Parathyroid adenoma (tissue), 2 donors: ENCODE measurements at regions not wholly inside any gene's neighbourhood (a gene's known extent, or its start where the extent isn't known, plus 50 kb on each side); places are given as distances from the start of the nearest gene placed in this dataset.

Experiments
- H2AFZ ChIP-seq: fragments of 300-600 bp; sonication (generic); one replicate; pipeline ENCODE4 v1.7.0; 2017; ENCODE audit warnings: antibody characterized with exemption, mild to moderate bottlenecking
- H3K27ac ChIP-seq: fragments of 300-600 bp; sonication (generic); one replicate; pipeline ENCODE4 v1.7.0; 2017
- H3K27me3 ChIP-seq: fragments of 300-600 bp; sonication (generic); one replicate; pipeline ENCODE4 v1.7.0; 2017; ENCODE audit warnings: low read length; ENCODE audit not compliant: control insufficient read depth, insufficient read depth
- H3K36me3 ChIP-seq: fragments of 300-600 bp; sonication (generic); one replicate; pipeline ENCODE4 v1.7.0; 2017; ENCODE audit warnings: low read length; ENCODE audit not compliant: control insufficient read depth, insufficient read depth
- H3K4me1 ChIP-seq: fragments of 300-600 bp; sonication (generic); one replicate; pipeline ENCODE4 v1.7.0; 2017; ENCODE audit warnings: control low read depth
- H3K4me2 ChIP-seq: fragments of 300-600 bp; sonication (generic); one replicate; pipeline ENCODE4 v1.7.0; 2017; ENCODE audit warnings: low read length
- H3K4me3 ChIP-seq: fragments of 300-600 bp; sonication (generic); one replicate; pipeline ENCODE4 v1.7.0; 2017; ENCODE audit warnings: low read depth, low read length
- H3K79me2 ChIP-seq: fragments of 300-600 bp; sonication (generic); one replicate; pipeline ENCODE4 v1.7.0; 2017; ENCODE audit warnings: control low read depth
- H3K9ac ChIP-seq: fragments of 300-600 bp; sonication (generic); one replicate; pipeline ENCODE4 v1.7.0; 2017; ENCODE audit warnings: mild to moderate bottlenecking
- H3K9me3 ChIP-seq: fragments of 300-600 bp; sonication (generic); one replicate; pipeline ENCODE4 v1.7.0; 2017; ENCODE audit warnings: low read length; ENCODE audit not compliant: control insufficient read depth
- TF ChIP-seq, protein P1 (sequence below): fragments of 300-600 bp; sonication (generic); IDR thresholded peaks from one replicate; pipeline ENCODE4 v1.7.0; 2017; ENCODE audit warnings: antibody characterized with exemption, mild to moderate bottlenecking
- donor health status: primary hyperparathyroidism.

DNA sequence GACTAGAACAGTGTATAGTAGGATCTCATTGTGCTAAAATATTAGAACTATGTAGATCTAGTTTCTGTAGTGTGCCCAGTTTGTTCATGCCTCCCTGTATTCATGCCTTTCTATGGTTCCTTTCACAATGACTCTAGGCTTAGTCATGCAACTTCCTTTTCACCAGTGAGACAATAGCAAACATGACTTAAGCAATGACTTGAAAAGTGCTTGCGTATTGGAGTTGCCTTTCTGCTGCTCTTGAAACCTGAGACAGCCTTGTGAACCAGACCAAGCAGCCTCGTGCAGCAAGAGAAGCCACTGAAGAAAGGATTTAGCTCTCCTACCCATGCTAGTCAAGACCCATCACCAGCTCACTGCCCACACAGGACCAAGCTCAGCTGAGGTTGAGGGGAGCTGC, 294.5 kb upstream of the TAS2R1 start:
- H3K4me2 ChIP-seq = no peak overlapping the region

DNA sequence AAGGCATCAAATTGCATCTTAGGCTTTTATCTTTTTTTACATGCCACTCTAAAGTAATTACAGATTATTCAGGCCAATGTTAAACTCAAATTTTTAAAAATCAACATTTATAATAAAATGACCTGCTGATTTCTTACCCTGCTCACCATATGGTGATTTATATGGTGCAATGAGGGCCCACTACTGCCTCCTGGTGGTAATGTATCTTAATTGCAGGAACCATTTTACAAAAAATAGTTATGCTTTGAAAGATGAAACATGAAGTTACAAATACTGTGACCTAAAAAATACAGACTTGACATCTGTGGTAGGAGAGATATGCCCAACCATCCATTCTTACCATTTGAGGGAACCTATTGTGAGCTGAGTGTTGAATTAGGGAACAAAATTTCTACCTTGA, 292.6 kb upstream of the TAS2R1 start:
- Histone ChIP-seq H3K4me3 (no peak overlapping the region), H3K27ac (no peak overlapping the region), H3K79me2 (no peaks in the 10 kb centered on the region), H3K4me2 (no peak overlapping the region), H3K9ac (no peak overlapping the region), H3K9me3 (no peaks in the 10 kb centered on the region), H3K36me3 (no peaks in the 10 kb centered on the region), H3K4me1 (peaks cover 15% of the 10 kb centered on the region), H2AFZ (no peak overlapping the region), H3K27me3 (no peaks in the 10 kb centered on the region)
- TF ChIP-seq, protein P1, sequence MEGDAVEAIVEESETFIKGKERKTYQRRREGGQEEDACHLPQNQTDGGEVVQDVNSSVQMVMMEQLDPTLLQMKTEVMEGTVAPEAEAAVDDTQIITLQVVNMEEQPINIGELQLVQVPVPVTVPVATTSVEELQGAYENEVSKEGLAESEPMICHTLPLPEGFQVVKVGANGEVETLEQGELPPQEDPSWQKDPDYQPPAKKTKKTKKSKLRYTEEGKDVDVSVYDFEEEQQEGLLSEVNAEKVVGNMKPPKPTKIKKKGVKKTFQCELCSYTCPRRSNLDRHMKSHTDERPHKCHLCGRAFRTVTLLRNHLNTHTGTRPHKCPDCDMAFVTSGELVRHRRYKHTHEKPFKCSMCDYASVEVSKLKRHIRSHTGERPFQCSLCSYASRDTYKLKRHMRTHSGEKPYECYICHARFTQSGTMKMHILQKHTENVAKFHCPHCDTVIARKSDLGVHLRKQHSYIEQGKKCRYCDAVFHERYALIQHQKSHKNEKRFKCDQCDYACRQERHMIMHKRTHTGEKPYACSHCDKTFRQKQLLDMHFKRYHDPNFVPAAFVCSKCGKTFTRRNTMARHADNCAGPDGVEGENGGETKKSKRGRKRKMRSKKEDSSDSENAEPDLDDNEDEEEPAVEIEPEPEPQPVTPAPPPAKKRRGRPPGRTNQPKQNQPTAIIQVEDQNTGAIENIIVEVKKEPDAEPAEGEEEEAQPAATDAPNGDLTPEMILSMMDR = no peak

More for the DNA sequence above, 294.5 kb upstream of the TAS2R1 start:
- H3K4me1 ChIP-seq = peaks cover 22% of the 10 kb centered on the region
- TF ChIP-seq, protein P1 = no peak
- H3K4me3 ChIP-seq = no peak overlapping the region
- no peak overlapping the region for H3K27ac ChIP-seq
- no peaks in the 10 kb centered on the region for H3K79me2 ChIP-seq
- no peak overlapping the region for H3K9ac ChIP-seq
- H2AFZ ChIP-seq = peak overlapping the region; percentile 14
- no peaks in the 10 kb centered on the region for H3K9me3 ChIP-seq
- H3K27me3 ChIP-seq = no peaks in the 10 kb centered on the region
- no peaks in the 10 kb centered on the region for H3K36me3 ChIP-seq

DNA sequence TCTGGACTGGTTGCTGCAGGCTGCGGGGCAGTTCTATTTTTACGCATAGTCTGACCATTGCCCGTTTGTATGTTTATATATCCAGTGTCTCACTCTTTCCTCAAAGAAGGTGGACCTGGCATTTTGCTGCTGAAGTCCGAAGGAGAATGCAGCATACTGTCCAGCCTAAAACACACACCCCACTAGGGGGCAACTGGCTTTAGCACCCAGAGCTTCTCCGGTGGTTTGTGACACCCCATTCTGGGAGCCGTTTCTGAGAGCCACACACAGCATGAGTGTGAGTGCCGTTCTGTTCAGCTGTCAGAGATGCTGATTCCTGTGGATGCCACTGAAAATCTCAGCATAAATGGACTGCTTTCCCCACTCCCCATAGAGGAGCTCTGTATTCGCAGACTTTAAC, 290.5 kb upstream of the TAS2R1 start:
- no peak overlapping the region for H3K9ac ChIP-seq
- no peaks in the 10 kb centered on the region for H3K36me3 ChIP-seq
- no peak overlapping the region for H3K4me2 ChIP-seq
- TF ChIP-seq, protein P1 = no peak
- H2AFZ ChIP-seq = no peak overlapping the region
- H3K4me3 ChIP-seq = no peak overlapping the region
- H3K79me2 ChIP-seq = no peaks in the 10 kb centered on the region
- H3K9me3 ChIP-seq = no peaks in the 10 kb centered on the region
- peaks cover 11% of the 10 kb centered on the region for H3K4me1 ChIP-seq
- no peak overlapping the region for H3K27ac ChIP-seq
- H3K27me3 ChIP-seq = no peaks in the 10 kb centered on the region

DNA sequence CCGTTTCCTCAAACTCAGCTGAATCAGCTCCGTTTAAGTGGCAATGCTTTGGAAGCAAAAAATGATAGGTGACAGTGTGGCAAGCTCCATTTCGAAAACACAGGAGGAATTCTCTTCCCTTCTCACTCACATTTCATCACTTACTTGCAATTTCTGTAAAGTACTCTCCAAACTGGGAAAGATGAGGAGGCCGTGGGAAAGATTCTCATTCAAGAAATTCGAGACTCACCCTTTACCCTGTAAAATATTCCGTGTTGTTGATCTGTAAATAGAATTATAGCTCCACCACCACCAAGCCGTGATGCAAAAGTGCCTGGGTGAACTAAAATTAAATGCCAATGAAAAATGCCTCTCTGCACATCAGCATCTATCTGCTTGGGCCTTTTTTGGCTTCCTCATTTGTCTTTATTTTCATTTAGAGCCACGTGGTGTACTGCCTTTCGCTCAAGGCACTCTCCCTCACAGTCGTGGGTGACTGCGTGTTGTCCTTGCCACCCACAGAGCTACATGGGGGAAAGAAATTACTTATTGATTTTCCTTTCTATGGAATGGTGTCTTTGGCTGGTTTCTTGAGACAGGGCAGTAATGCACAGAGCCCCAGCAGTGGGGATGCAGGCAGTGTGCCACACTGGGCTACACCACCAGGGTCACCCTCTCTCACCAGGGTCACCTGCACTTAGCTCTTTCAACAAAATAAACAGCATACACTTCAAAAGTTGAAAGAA, 289.3 kb upstream of the TAS2R1 start:
- H3K9ac ChIP-seq = no peak overlapping the region
- no peaks in the 10 kb centered on the region for H3K36me3 ChIP-seq
- no peak overlapping the region for H3K4me2 ChIP-seq
- peaks cover 5% of the 10 kb centered on the region for H3K4me1 ChIP-seq
- H3K79me2 ChIP-seq = no peaks in the 10 kb centered on the region
- peak overlapping the region; percentile 68 for H2AFZ ChIP-seq
- H3K9me3 ChIP-seq = no peaks in the 10 kb centered on the region
- TF ChIP-seq, protein P1 = no peak
- H3K27me3 ChIP-seq = no peaks in the 10 kb centered on the region
- H3K27ac ChIP-seq = peak overlapping the region; percentile 25
- no peak overlapping the region for H3K4me3 ChIP-seq

DNA sequence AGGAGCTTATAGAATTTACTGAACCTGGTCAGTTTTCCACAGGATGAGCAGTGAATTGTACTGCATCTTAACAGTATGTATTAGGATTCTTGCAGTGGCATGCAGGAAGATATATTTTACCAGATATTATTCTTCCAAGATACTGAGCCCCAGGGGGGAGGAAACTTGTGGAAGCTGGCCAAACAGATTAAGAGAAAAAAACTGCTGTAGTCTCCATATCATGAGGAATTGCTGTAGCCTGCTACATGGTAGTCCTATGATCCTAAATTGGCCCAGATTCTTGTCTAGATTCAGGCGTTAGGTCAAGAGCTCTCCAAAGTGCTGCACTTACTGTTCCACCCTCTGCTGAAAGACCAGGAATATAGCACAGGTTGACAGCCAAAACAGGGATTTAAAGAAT, 275.5 kb upstream of the TAS2R1 start:
- TF ChIP-seq, protein P1 = no peak
- Histone ChIP-seq H3K9ac (no peak overlapping the region), H3K4me3 (no peak overlapping the region), H3K79me2 (no peaks in the 10 kb centered on the region), H3K4me2 (no peak overlapping the region), H3K27me3 (no peaks in the 10 kb centered on the region), H3K4me1 (no peaks in the 10 kb centered on the region), H3K36me3 (no peaks in the 10 kb centered on the region), H3K9me3 (no peaks in the 10 kb centered on the region), H2AFZ (no peak overlapping the region), H3K27ac (no peak overlapping the region)
